ENCODE measurements at regions not wholly inside any gene's neighbourhood (a gene's known extent, or its start where the extent isn't known, plus 50 kb on each side); places are given as distances from the start of the nearest gene placed in this dataset.

DNA sequence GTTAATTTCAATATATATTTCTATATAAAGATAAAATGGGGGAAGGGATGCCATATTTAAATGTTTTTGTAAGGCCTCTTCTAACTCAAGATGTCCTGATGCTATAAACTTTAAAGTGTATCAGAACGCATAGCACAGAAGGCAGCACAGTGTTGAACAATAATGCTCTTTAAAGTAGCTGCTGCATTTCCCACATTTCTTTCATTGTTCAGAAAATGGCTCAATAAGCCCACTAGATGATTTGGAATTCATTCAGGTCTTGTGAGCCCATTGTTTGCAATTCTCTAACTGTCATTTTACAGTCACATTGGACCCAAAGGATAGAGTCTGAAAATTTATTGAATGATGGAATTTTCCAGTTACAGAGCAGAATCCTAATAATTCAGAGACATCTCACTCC is 64.0 kb upstream of the PCED1B start:
- Mint-ChIP-seq H3K27ac (no peak overlapping the region), H3K36me3 (peaks cover 6% of the 10 kb centered on the region), H3K27me3 (peaks cover 5% of the 10 kb centered on the region), H3K4me1 (peaks cover 3 to 8% (median 3%) of the 10 kb centered on the region in 3 donors), H3K9me3 (no peaks in the 10 kb centered on the region), H3K4me3 (no peak overlapping the region)

- no peaks in the 10 kb centered on the region for H3K9me3 Mint-ChIP-seq
- H3K27ac Mint-ChIP-seq = no peak overlapping the region
- H3K36me3 Mint-ChIP-seq = peaks cover 4% of the 10 kb centered on the region
- H3K27me3 Mint-ChIP-seq = peaks cover 5% of the 10 kb centered on the region
- H3K4me3 Mint-ChIP-seq = no peak overlapping the region
- peaks cover 3 to 8% (median 3%) of the 10 kb centered on the region in 3 donors for H3K4me1 Mint-ChIP-seq
Observed at GRCh38 chr12:47017041-47017713, 62.2 kb upstream of the PCED1B start.

GRCh38 chr12:47017901-47018475 is 61.4 kb upstream of the PCED1B start:
- Mint-ChIP-seq H3K27me3 (peaks cover 5% of the 10 kb centered on the region), H3K4me3 (peak overlapping the region in 1 of 4 donors; percentile 33), H3K9me3 (no peaks in the 10 kb centered on the region), H3K4me1 (peaks cover 3 to 8% (median 3%) of the 10 kb centered on the region in 3 donors), H3K36me3 (peaks cover 4% of the 10 kb centered on the region), H3K27ac (no peak overlapping the region)

GRCh38 chr12:47020211-47020821 is 59.1 kb upstream of the PCED1B start:
- peaks cover 4% of the 10 kb centered on the region for H3K36me3 Mint-ChIP-seq
- H3K4me3 Mint-ChIP-seq = no peak overlapping the region
- H3K9me3 Mint-ChIP-seq = no peaks in the 10 kb centered on the region
- H3K27ac Mint-ChIP-seq = no peak overlapping the region
- peaks cover 3% of the 10 kb centered on the region for H3K27me3 Mint-ChIP-seq
- H3K4me1 Mint-ChIP-seq = peaks cover 3 to 8% (median 3%) of the 10 kb centered on the region in 3 donors

DNA sequence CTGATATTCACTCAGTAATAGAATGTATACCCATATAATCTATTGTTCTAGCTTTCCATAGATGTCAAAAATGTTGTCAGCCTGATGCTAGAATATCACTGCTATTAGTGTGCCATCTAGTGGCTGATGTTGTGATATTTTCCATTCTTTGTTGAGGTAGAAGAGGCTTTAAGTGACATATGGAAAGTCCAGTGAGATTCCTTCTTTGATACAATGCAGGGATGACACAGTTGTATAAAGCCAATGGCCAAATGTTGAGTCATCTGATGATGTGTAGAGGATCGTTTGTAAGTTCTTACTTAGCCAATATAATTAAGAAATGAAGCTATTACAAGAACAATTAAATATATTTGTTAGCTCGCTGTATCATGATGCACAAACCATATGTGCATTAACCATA is 58.1 kb upstream of the PCED1B start:
- H3K9me3 Mint-ChIP-seq = no peaks in the 10 kb centered on the region
- H3K27me3 Mint-ChIP-seq = peaks cover 3% of the 10 kb centered on the region
- peaks cover 4% of the 10 kb centered on the region for H3K36me3 Mint-ChIP-seq
- no peak overlapping the region for H3K4me3 Mint-ChIP-seq
- peaks cover 0 to 3% (median 3%) of the 10 kb centered on the region in 3 donors for H3K4me1 Mint-ChIP-seq
- H3K27ac Mint-ChIP-seq = no peak overlapping the region

GRCh38 chr12:47022296-47022695 is 57.1 kb upstream of the PCED1B start:
- Mint-ChIP-seq H3K36me3 (peaks cover 4% of the 10 kb centered on the region), H3K9me3 (no peaks in the 10 kb centered on the region), H3K4me3 (no peak overlapping the region), H3K27ac (no peak overlapping the region), H3K27me3 (peaks cover 3% of the 10 kb centered on the region), H3K4me1 (peaks cover 0 to 2% (median 0%) of the 10 kb centered on the region in 3 donors)

DNA sequence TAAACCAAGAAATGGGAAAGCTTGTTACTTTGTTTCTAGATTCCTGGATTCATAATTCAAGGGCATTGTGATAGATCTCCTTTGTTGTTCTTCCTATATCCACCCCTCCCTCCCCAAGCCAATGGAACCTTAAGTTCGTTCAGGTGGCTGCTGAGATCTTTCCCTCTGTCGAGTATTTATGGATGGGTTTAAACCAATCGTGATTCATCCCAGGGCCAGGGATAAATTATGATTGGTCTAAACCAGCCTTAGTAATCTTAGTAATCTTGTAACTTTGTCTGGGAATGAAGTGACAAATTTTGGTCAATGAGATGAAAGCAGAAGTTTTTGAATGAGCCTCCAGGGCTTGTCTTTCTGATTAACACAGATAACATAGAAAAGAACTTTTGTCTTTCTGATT is 56.1 kb upstream of the PCED1B start:
- Mint-ChIP-seq H3K27ac (no peak overlapping the region), H3K9me3 (no peaks in the 10 kb centered on the region), H3K4me1 (no peaks in the 10 kb centered on the region), H3K36me3 (no peaks in the 10 kb centered on the region), H3K27me3 (peaks cover 2% of the 10 kb centered on the region), H3K4me3 (no peak overlapping the region)

GRCh38 chr12:47023953-47024352 is 55.5 kb upstream of the PCED1B start:
- H3K9me3 Mint-ChIP-seq = no peaks in the 10 kb centered on the region
- H3K36me3 Mint-ChIP-seq = no peaks in the 10 kb centered on the region
- H3K27me3 Mint-ChIP-seq = peaks cover 2% of the 10 kb centered on the region
- H3K4me3 Mint-ChIP-seq = no peak overlapping the region
- H3K4me1 Mint-ChIP-seq = no peaks in the 10 kb centered on the region
- H3K27ac Mint-ChIP-seq = no peak overlapping the region

- no peak overlapping the region for H3K4me3 Mint-ChIP-seq
- peaks cover 2% of the 10 kb centered on the region for H3K27me3 Mint-ChIP-seq
- H3K36me3 Mint-ChIP-seq = no peaks in the 10 kb centered on the region
- no peaks in the 10 kb centered on the region for H3K4me1 Mint-ChIP-seq
- H3K9me3 Mint-ChIP-seq = no peaks in the 10 kb centered on the region
- H3K27ac Mint-ChIP-seq = no peak overlapping the region
Observed at GRCh38 chr12:47024463-47024862, 55.0 kb upstream of the PCED1B start.

- Mint-ChIP-seq H3K4me1 (no peaks in the 10 kb centered on the region), H3K27me3 (peaks cover 2% of the 10 kb centered on the region), H3K27ac (no peak overlapping the region), H3K4me3 (no peak overlapping the region), H3K36me3 (no peaks in the 10 kb centered on the region), H3K9me3 (no peaks in the 10 kb centered on the region)
Observed at GRCh38 chr12:47025349-47025748, 54.1 kb upstream of the PCED1B start.

GRCh38 chr12:47025798-47026197 is 53.6 kb upstream of the PCED1B start:
- Mint-ChIP-seq H3K4me3 (no peak overlapping the region), H3K4me1 (no peaks in the 10 kb centered on the region), H3K27ac (no peak overlapping the region), H3K27me3 (peaks cover 2% of the 10 kb centered on the region), H3K36me3 (no peaks in the 10 kb centered on the region), H3K9me3 (no peaks in the 10 kb centered on the region)

DNA sequence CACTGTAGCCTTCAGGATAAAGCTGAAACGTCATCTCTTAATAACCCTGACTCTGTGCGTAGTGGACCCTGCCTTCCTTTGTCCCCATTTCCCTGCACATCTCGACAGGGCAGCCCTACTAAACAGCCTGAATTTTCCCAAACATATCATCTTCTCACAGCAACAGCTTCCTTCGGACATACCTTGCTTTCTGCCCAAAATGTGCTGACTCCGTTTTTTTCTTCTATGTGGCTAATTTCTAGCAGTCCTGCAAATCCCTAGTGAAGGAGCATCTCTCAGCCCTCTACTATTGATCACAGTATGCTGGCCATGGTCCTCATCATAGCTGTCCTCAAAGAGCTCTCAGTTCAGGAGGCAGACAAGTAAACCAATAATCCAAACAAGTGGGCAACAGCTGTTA is 53.1 kb upstream of the PCED1B start:
- Mint-ChIP-seq H3K27ac (no peak overlapping the region), H3K36me3 (no peaks in the 10 kb centered on the region), H3K4me3 (no peak overlapping the region), H3K27me3 (peaks cover 2% of the 10 kb centered on the region), H3K9me3 (no peaks in the 10 kb centered on the region), H3K4me1 (no peaks in the 10 kb centered on the region)

All from IgD-negative memory B cell (primary cell).